ENCODE measurements at regions not wholly inside any gene's neighbourhood (a gene's known extent, or its start where the extent isn't known, plus 50 kb on each side); places are given as distances from the start of the nearest gene placed in this dataset.

GRCh38 chr3:110755345-110755744 lies 316.3 kb upstream of the NECTIN3 start:
- no peak for DNase-seq
- no peaks in the 10 kb centered on the region for H3K4me1 ChIP-seq
- no peaks in the 10 kb centered on the region for H3K27me3 ChIP-seq
- H3K9me3 ChIP-seq = no peaks in the 10 kb centered on the region
- H3K4me3 ChIP-seq (ENCODE audit: low read depth, low read length) = no peak overlapping the region
- H3K36me3 ChIP-seq = no peaks in the 10 kb centered on the region
- TF ChIP-seq CTCF (IDR thresholded peaks at IDR 0.05; ENCODE audit: low read depth, low read length) = no peak

GRCh38 chr3:110756705-110757104 lies 314.9 kb upstream of the NECTIN3 start:
- H3K36me3 ChIP-seq = no peaks in the 10 kb centered on the region
- DNase-seq = no peak

DNA sequence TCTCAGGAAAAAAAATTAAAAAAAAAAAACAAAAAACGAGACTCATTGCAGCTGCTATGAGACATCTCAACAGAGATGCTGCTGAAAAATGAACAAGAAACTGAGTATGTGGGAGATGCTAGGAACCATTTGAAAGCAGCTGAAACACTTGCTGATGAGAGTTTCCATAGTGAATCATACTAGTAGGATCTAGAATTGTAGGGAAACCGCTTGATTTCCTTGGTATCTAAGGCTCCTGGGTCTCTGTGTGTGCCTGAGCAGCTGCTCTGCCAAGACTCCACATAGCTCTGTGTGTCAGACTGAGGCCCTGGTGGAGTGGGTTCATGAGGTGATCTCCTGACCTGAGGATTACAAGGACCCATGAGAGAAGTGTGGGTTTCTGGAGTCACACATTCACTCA lies 313.4 kb upstream of the NECTIN3 start:
- Histone ChIP-seq H3K9me3 (no peaks in the 10 kb centered on the region), H3K36me3 (no peaks in the 10 kb centered on the region), H3K4me1 (no peaks in the 10 kb centered on the region), H3K4me3 (ENCODE audit: low read depth, low read length) (no peak overlapping the region), H3K27me3 (no peaks in the 10 kb centered on the region)
- no peak for DNase-seq
- TF ChIP-seq CTCF (IDR thresholded peaks at IDR 0.05; ENCODE audit: low read depth, low read length) = no peak

More at GRCh38 chr3:110756705-110757104, 314.9 kb upstream of the NECTIN3 start:
- Histone ChIP-seq H3K9me3 (no peaks in the 10 kb centered on the region), H3K27me3 (no peaks in the 10 kb centered on the region), H3K4me3 (ENCODE audit: low read depth, low read length) (no peak overlapping the region), H3K4me1 (no peaks in the 10 kb centered on the region)
- no peak for TF ChIP-seq CTCF (IDR thresholded peaks at IDR 0.05; ENCODE audit: low read depth, low read length)

GRCh38 chr3:110767156-110767555 lies 304.5 kb upstream of the NECTIN3 start:
- no peak for DNase-seq
- H3K27me3 ChIP-seq = no peaks in the 10 kb centered on the region
- no peaks in the 10 kb centered on the region for H3K4me1 ChIP-seq
- H3K9me3 ChIP-seq = no peaks in the 10 kb centered on the region
- no peaks in the 10 kb centered on the region for H3K36me3 ChIP-seq
- no peak overlapping the region for H3K4me3 ChIP-seq (ENCODE audit: low read depth, low read length)
- TF ChIP-seq CTCF (IDR thresholded peaks at IDR 0.05; ENCODE audit: low read depth, low read length) = no peak

GRCh38 chr3:110767838-110768237 lies 303.8 kb upstream of the NECTIN3 start:
- no peak overlapping the region for H3K4me3 ChIP-seq (ENCODE audit: low read depth, low read length)
- no peaks in the 10 kb centered on the region for H3K27me3 ChIP-seq
- no peaks in the 10 kb centered on the region for H3K4me1 ChIP-seq
- H3K36me3 ChIP-seq = no peaks in the 10 kb centered on the region
- no peaks in the 10 kb centered on the region for H3K9me3 ChIP-seq
- DNase-seq = no peak
- TF ChIP-seq CTCF (IDR thresholded peaks at IDR 0.05; ENCODE audit: low read depth, low read length) = no peak

- Histone ChIP-seq H3K27me3 (no peaks in the 10 kb centered on the region), H3K4me1 (no peaks in the 10 kb centered on the region), H3K36me3 (no peaks in the 10 kb centered on the region), H3K9me3 (no peaks in the 10 kb centered on the region), H3K4me3 (ENCODE audit: low read depth, low read length) (no peak overlapping the region)
- no peak for TF ChIP-seq CTCF (IDR thresholded peaks at IDR 0.05; ENCODE audit: low read depth, low read length)
- no peak for DNase-seq
Measured at GRCh38 chr3:110773413-110773954, 298.1 kb upstream of the NECTIN3 start.

Measured in BE2C (cell line).